Spleen (tissue), 7 donors: ENCODE measurements at regions not wholly inside any gene's neighbourhood (a gene's known extent, or its start where the extent isn't known, plus 50 kb on each side); places are given as distances from the start of the nearest gene placed in this dataset.

ENCODE experiments used
- CTCF ChIP-seq, 11 experiments: fragments of 200-600 bp in 7 of 11; fragments of 450-650 bp in 4 of 11; sonication (generic) in 4 of 11; IDR thresholded peaks in 8 of 11; conservative IDR thresholded peaks in 3 of 11; 1 replicate in 7 of 11; 2 replicates in 4 of 11; pipeline versions ENCODE4 v1.4.0 to v1.8.0; 2016 to 2021; ENCODE audit warnings: antibody characterized with exemption in 11 of 11, inconsistent platforms in 4 of 11, mild to moderate bottlenecking in 1 of 11
- POLR2A ChIP-seq, 3 donors: fragments of 450-650 bp; IDR thresholded peaks; one replicate each; pipeline ENCODE4 v1.5.1; 2017; ENCODE audit warnings: antibody characterized with exemption in 3 of 3, mild to moderate bottlenecking in 1 of 3
- donor health status: DM: no; HTN: no; CAD: no; lungs with moderate emphysema.
- donor health status: DM: no; HTN: no; CAD: no.
- donor health status: DM: no; HTN: no; CAD: no.

DNA sequence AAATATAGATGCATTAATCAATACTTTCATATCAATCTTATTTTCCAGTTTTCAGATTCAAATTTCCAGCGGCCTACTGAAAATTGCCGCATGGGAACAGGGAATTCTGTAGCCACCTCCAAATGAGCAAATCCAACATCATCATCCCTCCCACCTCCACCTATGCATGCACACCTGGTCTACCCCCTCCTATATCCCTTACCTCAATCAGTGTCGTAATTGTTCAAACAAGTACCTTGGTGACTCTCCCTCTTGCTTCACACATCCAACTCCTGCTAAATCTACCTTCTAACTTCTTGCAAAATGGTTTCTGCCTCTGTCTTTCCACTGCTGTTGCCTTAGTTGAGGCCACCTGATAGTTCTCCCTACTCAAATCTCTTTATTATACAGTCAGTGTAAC, 160.1 kb downstream of the SOX9 start:
- TF ChIP-seq CTCF (IDR thresholded peaks at IDR 0.05 in 8 of 11, conservative IDR thresholded peaks at IDR 0.05 in 3 of 11) (no peak), POLR2A (IDR thresholded peaks at IDR 0.05) (no peak)
